ENCODE measurements at regions not wholly inside any gene's neighbourhood (a gene's known extent, or its start where the extent isn't known, plus 50 kb on each side); places are given as distances from the start of the nearest gene placed in this dataset.
"Not testable (repeated sequence)": the region's sequence is repeated elsewhere in the genome, so short reads cannot be mapped to it uniquely, and the experiment has no call there.

DNA sequence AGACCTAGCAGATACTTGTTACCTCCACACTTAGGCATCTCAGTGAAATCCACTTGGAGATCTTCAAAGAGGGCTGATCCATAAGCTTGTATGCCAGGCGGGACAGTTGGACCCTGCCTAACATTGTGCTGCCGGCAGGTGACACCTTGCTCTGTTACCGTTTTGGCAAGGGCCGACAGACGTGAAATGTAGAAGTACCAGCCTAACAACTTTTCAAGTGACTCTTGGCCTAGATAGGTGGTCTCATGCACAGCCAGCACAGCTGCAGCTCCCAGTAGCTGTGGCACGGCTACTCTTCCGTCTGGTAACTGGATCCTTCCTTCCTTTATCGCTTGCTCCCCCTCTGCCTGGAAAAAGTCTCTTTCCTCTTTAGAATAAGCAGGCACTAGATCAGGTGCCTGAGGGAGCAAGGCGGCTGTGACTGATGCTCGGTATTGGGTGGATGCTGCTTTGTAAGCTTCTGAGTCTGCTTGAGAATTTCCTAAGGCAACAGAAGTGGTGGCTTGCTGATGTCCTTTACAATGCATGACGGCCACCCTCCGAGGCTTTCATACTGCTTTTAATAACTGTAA lies 713.5 kb downstream of the AMY1C start:
- no peak for DNase-seq (ENCODE audit: low spot score)

DNA sequence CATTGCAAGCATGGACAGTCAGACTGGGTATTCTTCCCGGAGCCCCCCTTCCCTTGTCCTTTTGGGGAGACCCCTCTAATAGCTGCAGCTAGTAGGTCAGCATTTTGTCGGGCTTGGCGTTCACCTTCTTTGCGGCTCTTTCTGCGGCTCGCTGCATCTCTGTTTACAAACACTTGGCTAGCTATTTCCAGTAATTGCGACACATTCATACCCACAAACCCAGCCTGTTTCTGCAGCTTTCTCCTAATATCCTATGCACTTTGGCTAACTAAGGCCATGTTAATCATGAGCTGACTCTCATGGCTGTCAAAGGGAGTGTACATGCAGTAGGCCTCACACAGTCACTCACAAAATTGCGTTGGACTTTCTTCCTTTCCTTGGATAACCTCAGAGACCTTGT lies 716.4 kb downstream of the AMY1C start:
- no peak for DNase-seq (ENCODE audit: low spot score)

- no peak for DNase-seq (ENCODE audit: low spot score)
Observed at GRCh38 chr1:104467590-104467989, 717.9 kb downstream of the AMY1C start.

GRCh38 chr1:104468282-104468681 lies 718.6 kb downstream of the AMY1C start:
- DNase-seq (ENCODE audit: low spot score), result no peak

DNA sequence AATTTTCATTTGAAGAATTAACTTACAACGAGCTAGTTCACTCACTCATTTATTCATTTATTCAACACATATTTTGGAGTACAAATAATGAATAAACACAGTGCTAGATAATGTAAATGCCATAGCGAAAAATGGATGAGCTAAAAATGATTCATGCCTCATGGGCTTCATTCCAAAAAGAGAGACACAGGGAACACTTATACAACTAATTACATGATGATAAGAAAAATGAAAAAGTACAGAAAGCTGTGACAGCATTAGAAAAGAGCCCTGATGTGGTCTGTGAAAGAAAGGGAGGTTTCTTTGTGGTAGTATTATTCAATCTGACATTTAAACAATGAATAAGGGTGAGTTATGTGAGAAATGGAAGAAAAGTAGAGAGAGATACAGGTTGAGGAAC lies 726.4 kb downstream of the AMY1C start:
- DNase-seq (ENCODE audit: low spot score), result no peak

DNA sequence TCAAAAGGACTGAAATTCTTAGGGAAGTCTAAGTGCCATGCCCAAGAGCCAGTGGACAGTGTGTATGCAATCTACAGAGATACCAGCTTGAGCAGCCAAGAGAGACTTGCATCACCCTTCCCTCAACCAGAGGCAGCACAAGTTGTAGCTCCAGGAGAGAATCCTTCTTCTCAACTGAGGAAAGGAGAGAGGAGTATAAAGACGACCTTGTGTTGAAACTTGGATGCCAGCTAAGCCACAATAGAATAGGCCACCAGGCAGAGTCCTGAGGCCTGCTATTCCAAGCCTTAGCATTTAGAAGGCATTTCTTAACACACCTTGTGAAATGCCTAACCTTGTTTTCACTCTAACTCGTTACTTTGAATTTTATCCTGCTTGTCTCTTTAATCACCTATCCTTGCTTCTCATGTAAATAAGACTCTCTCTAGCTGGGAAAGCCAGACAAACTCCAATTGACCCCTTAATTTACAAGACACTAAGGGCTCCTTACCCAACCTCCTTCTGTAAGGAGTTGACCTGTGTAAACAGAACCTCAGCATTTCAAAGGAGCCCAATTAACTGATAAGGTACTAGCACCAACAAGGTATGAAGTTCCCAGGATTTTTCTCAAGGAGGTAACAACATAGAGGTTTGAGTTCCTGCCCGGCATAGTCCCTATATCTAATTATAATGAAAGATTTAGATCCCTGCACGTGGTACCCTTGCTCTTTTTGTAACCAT lies 738.8 kb downstream of the AMY1C start:
- DNase-seq (ENCODE audit: low spot score), result no peak

DNA sequence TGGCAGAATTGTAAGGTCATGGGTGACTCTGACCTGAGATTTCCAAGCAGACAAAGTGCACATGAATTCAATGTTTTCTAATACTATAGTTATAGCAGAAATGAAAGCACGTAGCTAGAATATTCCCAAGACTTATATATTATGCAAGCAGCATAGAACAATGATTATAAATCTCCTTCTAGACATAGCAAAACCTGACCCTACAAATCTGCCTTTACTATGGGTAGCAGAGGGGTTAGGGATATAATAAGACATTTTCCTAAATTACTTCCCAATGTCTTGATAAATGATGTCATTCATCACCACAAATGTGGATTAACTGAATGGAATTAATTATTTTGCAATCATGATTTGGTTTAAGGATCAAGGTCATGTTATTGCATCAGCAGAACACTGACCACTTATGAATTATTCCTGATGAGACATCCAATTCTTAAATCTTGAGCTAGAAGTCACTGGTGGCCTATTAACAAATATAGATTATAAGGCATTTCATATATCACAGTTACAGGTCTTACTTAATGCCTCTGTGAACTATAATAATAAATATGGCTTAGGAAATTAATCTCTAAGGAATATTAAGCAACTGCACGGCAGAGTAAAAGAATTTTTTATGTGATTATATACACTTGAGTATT lies 776.6 kb downstream of the AMY1C start:
- DNase-seq (ENCODE audit: low spot score), result no peak

GRCh38 chr1:104531990-104532389 lies 782.3 kb downstream of the AMY1C start:
- no peak for DNase-seq (ENCODE audit: low spot score)

DNA sequence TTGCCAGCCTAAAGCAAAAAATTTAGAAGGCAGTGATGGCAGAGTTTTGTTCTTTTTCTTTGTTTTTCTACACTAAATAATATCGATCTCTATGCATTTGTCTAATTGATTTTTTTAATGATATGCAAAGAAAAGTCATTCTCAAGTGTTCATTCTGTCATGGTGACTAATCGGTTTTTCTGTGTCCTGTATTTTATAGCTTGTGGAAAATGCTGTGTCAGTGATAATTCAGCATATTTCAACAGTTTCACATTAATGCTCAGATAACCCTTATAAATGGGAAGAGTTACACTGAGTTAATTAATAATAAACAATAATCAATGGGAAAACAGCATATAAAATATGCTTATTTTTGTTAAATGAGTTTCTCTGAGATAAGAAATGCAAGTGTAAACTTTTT lies 824.9 kb downstream of the AMY1C start:
- DNase-seq (ENCODE audit: low spot score), result no peak

DNA sequence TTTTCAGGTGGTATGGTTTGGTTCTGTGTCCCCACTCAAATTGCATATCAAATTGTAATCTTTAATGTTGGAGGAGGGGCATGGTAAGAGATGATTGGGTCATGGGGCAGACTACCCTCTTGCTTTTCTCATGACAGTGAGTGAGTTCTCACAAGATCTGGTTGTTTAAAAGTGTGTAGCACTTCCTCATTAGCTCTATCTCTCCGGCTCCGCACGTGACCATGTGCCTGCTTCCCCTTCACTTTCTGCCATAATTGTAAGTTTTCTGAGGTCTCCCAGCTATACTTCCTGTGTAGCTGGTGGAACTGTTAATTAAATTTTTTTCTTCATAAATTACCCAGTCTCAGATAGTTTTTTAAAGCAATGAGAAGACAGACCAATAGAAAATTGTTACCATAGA lies 843.2 kb downstream of the AMY1C start:
- no peak for DNase-seq (ENCODE audit: low spot score)

- DNase-seq (ENCODE audit: low spot score), result no peak
Observed at GRCh38 chr1:104593413-104594187, 843.9 kb downstream of the AMY1C start.

- DNase-seq (ENCODE audit: low spot score), result no peak
Observed at GRCh38 chr1:104617474-104617873, 867.8 kb downstream of the AMY1C start.

DNA sequence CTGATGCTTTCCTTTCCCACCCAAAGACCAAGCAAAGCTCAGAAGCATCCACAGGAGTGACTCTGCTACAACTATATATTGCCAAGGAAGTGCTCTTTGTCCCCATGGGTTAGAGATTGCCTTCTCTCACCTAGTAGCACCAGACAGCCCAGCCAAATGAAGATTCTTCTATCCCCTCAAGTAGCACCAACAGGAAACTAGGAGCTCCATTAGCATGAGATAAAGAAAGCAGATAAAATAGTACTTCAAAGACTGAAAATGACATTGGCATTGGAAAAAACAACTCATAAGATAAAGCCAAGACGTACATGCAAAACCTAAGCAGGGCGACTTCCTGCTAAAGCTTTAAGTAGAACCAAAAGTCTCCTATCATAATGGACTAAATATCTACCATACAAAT lies 871.5 kb downstream of the AMY1C start:
- no peak for DNase-seq (ENCODE audit: low spot score)

DNA sequence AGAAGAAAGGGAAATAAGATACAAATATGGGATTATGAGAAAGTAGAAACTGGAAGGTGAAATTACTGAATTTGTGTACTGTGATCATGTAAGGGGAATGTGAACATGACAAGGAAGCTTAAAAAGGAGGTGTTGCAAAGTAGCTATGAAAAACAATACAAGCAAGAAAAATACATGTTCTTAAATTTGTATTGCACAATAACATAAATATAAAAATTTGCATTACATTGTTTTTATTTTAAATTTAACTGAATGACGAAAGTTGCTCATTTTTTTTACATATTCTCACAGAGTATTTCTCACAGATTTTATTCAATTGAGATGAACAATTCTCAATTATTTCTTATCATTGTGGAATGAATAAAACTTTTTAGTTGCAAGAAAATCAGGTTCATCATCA lies 874.8 kb downstream of the AMY1C start:
- no peak for DNase-seq (ENCODE audit: low spot score)

GRCh38 chr1:104629589-104629988 lies 879.9 kb downstream of the AMY1C start:
- no peak for DNase-seq (ENCODE audit: low spot score)

GRCh38 chr1:104630567-104631149 lies 881.0 kb downstream of the AMY1C start:
- peak; percentile 54 for DNase-seq (ENCODE audit: low spot score)

GRCh38 chr1:104636581-104636980 lies 886.9 kb downstream of the AMY1C start:
- DNase-seq (ENCODE audit: low spot score), result no peak

DNA sequence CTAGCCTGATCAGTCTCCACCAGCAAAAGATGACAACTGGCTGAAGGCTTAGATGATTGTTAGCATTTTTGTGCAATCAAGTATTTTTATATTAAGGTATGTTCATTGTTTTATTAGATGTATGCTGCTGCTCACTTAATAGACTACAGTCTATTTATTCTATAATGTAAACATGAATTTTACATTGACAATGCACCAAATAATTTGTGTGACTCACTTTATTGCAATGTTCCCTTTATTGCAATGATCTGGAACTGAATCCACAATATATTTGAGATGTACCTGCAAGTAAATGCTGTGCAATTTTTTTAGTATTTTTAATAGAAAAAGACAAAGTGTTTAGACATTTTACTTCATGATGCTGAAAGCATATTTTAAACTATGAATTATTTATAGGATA lies 896.5 kb downstream of the AMY1C start:
- no peak for DNase-seq (ENCODE audit: low spot score)

DNA sequence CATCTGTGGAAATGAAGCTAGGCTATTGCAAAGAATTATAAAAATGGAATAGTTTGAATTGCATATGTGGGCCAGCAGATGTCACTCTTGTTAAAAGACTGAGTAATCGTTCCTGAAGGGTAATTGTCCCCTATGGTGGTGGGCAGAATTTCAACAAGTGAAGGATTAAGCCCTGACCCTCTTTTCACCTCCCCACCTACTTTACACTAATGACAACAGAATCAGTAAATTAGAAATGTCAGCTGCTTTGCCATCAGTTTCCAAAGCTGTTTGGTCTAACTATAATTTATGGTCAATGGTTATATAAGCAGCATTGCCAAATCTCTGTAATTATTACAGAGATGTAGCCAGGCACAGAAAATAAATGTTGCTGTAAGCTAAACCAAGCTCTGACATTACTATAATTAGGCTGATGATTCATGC lies 898.6 kb downstream of the AMY1C start:
- DNase-seq (ENCODE audit: low spot score), result no peak

GRCh38 chr1:104664374-104664773 lies 914.7 kb downstream of the AMY1C start:
- not testable (repeated sequence) for DNase-seq (ENCODE audit: low spot score)

GRCh38 chr1:104665300-104665699 lies 915.6 kb downstream of the AMY1C start:
- no peak for DNase-seq (ENCODE audit: low spot score)

DNA sequence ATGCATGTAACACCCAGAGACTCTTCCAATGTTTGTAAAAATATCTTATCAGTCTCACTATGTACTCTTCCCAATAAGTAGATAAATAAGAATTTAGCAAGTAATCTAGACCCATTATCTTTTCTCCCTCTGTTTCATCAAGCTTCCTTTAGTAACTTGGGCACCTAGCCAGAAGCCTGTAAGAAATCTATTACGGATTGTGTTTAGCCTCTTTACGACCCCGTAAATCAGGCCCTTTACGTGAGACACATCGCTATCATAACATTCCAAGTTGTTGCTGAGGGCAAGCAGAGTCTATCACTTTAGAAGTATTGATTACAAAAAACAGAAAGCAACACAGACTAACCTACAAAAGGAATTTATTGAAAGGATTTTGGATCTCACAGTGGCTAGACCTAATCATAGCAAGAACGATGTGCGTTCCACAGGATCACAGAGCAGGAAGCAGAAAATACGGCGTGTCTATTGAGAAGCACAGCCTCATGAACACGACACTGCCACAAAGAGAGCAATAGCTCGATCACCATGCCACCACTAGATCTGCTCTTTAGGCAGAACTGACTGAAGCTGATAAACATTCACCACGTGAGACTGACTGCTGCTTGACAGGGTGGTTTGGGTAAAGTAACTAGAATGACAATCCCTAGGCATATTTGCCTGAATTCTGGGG lies 922.1 kb downstream of the AMY1C start:
- no peak for DNase-seq (ENCODE audit: low spot score)
